ENCODE measurements at regions not wholly inside any gene's neighbourhood (a gene's known extent, or its start where the extent isn't known, plus 50 kb on each side); places are given as distances from the start of the nearest gene placed in this dataset.

- no peak for TF ChIP-seq CTCF (IDR thresholded peaks at IDR 0.05)
- Histone ChIP-seq H3K27me3 (no peaks in the 10 kb centered on the region), H3K4me1 (no peaks in the 10 kb centered on the region), H3K4me3 (no peak overlapping the region), H3K27ac (no peak overlapping the region), H3K9me3 (no peaks in the 10 kb centered on the region), H3K36me3 (no peaks in the 10 kb centered on the region)
- no peak for DNase-seq (ENCODE audit: low spot score)
Observed at GRCh38 chr22:49147617-49148175, 680.0 kb downstream of the BRD1 start.

- Histone ChIP-seq H3K27ac (no peak overlapping the region), H3K27me3 (no peaks in the 10 kb centered on the region), H3K9me3 (no peaks in the 10 kb centered on the region), H3K4me1 (no peaks in the 10 kb centered on the region), H3K4me3 (no peak overlapping the region), H3K36me3 (no peaks in the 10 kb centered on the region)
- no peak for DNase-seq (ENCODE audit: low spot score)
- TF ChIP-seq CTCF (IDR thresholded peaks at IDR 0.05) = no peak
Observed at GRCh38 chr22:49147171-49147570, 680.5 kb downstream of the BRD1 start.

GRCh38 chr22:49146511-49146910, 681.2 kb downstream of the BRD1 start:
- H3K9me3 ChIP-seq = no peaks in the 10 kb centered on the region
- no peaks in the 10 kb centered on the region for H3K27me3 ChIP-seq

GRCh38 chr22:49143812-49144211, 683.9 kb downstream of the BRD1 start:
- TF ChIP-seq CTCF (IDR thresholded peaks at IDR 0.05) = no peak
- Histone ChIP-seq H3K4me3 (no peak overlapping the region), H3K27ac (no peak overlapping the region), H3K4me1 (no peaks in the 10 kb centered on the region), H3K27me3 (no peaks in the 10 kb centered on the region), H3K9me3 (no peaks in the 10 kb centered on the region), H3K36me3 (no peaks in the 10 kb centered on the region)
- no peak for DNase-seq (ENCODE audit: low spot score)

More at GRCh38 chr22:49146511-49146910, 681.2 kb downstream of the BRD1 start:
- DNase-seq (ENCODE audit: low spot score) = no peak
- no peaks in the 10 kb centered on the region for H3K4me1 ChIP-seq
- no peak for TF ChIP-seq CTCF (IDR thresholded peaks at IDR 0.05)
- H3K36me3 ChIP-seq = no peaks in the 10 kb centered on the region
- H3K27ac ChIP-seq = no peak overlapping the region
- H3K4me3 ChIP-seq = no peak overlapping the region

- TF ChIP-seq CTCF (IDR thresholded peaks at IDR 0.05) = no peak
- H3K4me3 ChIP-seq = no peak overlapping the region
- no peaks in the 10 kb centered on the region for H3K4me1 ChIP-seq
- H3K27me3 ChIP-seq = no peaks in the 10 kb centered on the region
- no peak for DNase-seq (ENCODE audit: low spot score)
- no peak overlapping the region for H3K27ac ChIP-seq
- no peaks in the 10 kb centered on the region for H3K36me3 ChIP-seq
- H3K9me3 ChIP-seq = no peaks in the 10 kb centered on the region
Observed at GRCh38 chr22:49142891-49143290, 684.8 kb downstream of the BRD1 start.

GRCh38 chr22:49142296-49142695, 685.4 kb downstream of the BRD1 start:
- no peak for TF ChIP-seq CTCF (IDR thresholded peaks at IDR 0.05)
- Histone ChIP-seq H3K9me3 (no peaks in the 10 kb centered on the region), H3K27ac (no peak overlapping the region), H3K27me3 (no peaks in the 10 kb centered on the region), H3K4me3 (no peak overlapping the region), H3K36me3 (no peaks in the 10 kb centered on the region), H3K4me1 (no peaks in the 10 kb centered on the region)
- DNase-seq (ENCODE audit: low spot score) = no peak

Data from right atrium auricular region (tissue), 2 donors.